SK-N-SH (cell line): ENCODE measurements at regions not wholly inside any gene's neighbourhood (a gene's known extent, or its start where the extent isn't known, plus 50 kb on each side); places are given as distances from the start of the nearest gene placed in this dataset.

ENCODE experiments used
- EP300 ChIP-seq, 2 experiments: IDR thresholded peaks; 2 replicates each; pipeline versions ENCODE4 v1.4.0 to v1.6.1; 2012; ENCODE audit warnings: borderline replicate concordance in 1 of 2, low read depth in 1 of 2, low read length in 1 of 2
- NRF1 ChIP-seq: IDR thresholded peaks from 2 replicates; pipeline ENCODE4 v1.6.1; 2012; ENCODE audit warnings: low read depth, mild to moderate bottlenecking, low read length
- TAF1 ChIP-seq: IDR thresholded peaks from 2 replicates; pipeline ENCODE4 v1.6.1; 2012; ENCODE audit warnings: low read depth, mild to moderate bottlenecking, low read length, moderate library complexity, borderline replicate concordance
- ZBTB33 ChIP-seq: IDR thresholded peaks from 2 replicates; pipeline ENCODE4 v1.4.0; 2012; ENCODE audit warnings: low read depth, borderline replicate concordance
- TF ChIP-seq, protein P1 (sequence below): IDR thresholded peaks from 2 replicates; pipeline ENCODE4 v1.4.0; 2012; ENCODE audit warnings: low read depth, borderline replicate concordance
- TF ChIP-seq, protein P2 (sequence below): fragments of 200-600 bp; sonication (generic); IDR thresholded peaks from 2 replicates; pipeline ENCODE4 v1.6.1; 2017; ENCODE audit warnings: antibody characterized with exemption, mild to moderate bottlenecking, moderate library complexity

- TF ChIP-seq, protein P1, sequence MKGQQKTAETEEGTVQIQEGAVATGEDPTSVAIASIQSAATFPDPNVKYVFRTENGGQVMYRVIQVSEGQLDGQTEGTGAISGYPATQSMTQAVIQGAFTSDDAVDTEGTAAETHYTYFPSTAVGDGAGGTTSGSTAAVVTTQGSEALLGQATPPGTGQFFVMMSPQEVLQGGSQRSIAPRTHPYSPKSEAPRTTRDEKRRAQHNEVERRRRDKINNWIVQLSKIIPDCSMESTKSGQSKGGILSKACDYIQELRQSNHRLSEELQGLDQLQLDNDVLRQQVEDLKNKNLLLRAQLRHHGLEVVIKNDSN = no peak
- TF ChIP-seq, protein P2, sequence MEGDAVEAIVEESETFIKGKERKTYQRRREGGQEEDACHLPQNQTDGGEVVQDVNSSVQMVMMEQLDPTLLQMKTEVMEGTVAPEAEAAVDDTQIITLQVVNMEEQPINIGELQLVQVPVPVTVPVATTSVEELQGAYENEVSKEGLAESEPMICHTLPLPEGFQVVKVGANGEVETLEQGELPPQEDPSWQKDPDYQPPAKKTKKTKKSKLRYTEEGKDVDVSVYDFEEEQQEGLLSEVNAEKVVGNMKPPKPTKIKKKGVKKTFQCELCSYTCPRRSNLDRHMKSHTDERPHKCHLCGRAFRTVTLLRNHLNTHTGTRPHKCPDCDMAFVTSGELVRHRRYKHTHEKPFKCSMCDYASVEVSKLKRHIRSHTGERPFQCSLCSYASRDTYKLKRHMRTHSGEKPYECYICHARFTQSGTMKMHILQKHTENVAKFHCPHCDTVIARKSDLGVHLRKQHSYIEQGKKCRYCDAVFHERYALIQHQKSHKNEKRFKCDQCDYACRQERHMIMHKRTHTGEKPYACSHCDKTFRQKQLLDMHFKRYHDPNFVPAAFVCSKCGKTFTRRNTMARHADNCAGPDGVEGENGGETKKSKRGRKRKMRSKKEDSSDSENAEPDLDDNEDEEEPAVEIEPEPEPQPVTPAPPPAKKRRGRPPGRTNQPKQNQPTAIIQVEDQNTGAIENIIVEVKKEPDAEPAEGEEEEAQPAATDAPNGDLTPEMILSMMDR = peak; percentile 79
- TF ChIP-seq EP300 (IDR thresholded peaks at IDR 0.05; ENCODE audit: borderline replicate concordance in 1 of 2, low read depth in 1 of 2, low read length in 1 of 2) (no peak), NRF1 (no peak), TAF1 (no peak), ZBTB33 (no peak)
Observed at GRCh38 chr5:145681686-145682085, 153.5 kb downstream of the PRELID2 start.
